OCI-LY7 (cell line): ENCODE measurements at regions not wholly inside any gene's neighbourhood (a gene's known extent, or its start where the extent isn't known, plus 50 kb on each side); places are given as distances from the start of the nearest gene placed in this dataset.

ENCODE experiments used
- CTCF ChIP-seq: fragments of 200-600 bp; sonication (generic); conservative IDR thresholded peaks from 2 replicates; pipeline ENCODE4 v1.5.1; 2014; ENCODE audit warnings: mild to moderate bottlenecking, antibody characterized with exemption, low read length, moderate library complexity, mixed read lengths
- EZH2phosphoT487 ChIP-seq: fragments of 200-600 bp; sonication (generic); IDR thresholded peaks from 2 replicates; pipeline ENCODE4 v1.6.1; 2018; ENCODE audit warnings: low read depth, borderline replicate concordance, mild to moderate bottlenecking, mixed run types, antibody characterized with exemption, low read length, moderate library complexity, mixed read lengths

- TF ChIP-seq CTCF = no peak
- no peak for TF ChIP-seq EZH2phosphoT487
Observed at GRCh38 chr11:13118650-13119049, 109.5 kb downstream of the RASSF10 start.
